ENCODE measurements at regions not wholly inside any gene's neighbourhood (a gene's known extent, or its start where the extent isn't known, plus 50 kb on each side); places are given as distances from the start of the nearest gene placed in this dataset.

DNA sequence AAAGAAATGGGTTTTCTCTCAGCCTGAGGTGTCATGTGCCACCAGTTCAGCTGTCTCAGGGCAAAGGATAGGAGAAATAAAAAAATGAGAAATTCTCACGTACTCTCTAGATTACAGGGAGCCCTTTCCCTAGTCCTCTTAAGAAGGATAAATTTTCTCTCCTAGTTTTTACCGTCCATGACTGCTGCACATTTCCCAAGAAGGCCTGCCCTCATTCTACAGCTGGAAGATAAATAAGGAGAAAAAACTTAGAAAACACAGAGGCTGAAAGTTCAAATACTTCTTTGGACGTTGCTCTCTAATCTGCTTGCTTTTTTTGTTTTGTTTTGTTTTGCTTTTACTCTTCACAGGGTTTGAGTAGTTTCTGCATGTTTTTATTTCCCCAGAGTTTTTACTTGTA, 211.9 kb downstream of the DCAF12L2 start:
- WGBS, 4 donors = 37 to 47% (median 44%) methylated on average over 3 of the region's 3 CpGs

DNA sequence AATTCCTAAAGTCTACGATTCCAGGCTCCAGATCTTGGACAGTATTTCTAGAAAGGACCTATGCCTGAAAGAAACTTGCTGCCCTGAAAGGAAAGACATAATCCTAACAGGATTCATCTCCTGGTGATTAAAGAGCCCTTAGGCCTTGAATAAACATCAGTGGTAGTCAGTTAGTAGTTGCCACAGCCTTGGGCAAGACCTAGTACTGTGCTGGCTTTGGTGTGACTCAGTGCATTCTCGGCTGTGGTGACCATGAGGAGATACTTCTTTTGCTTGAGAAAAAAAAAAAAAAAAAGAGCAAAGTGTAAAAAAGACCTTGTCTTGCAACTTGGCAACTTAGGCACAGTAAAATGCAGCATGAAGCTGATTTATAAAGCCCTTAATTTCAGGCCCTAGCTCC, 188.2 kb downstream of the DCAF12L2 start:
- Histone ChIP-seq H3K36me3 (no peaks in the 10 kb centered on the region), H3K4me3 (no peak overlapping the region), H3K27me3 (no peaks in the 10 kb centered on the region), H3K9me3 (peaks cover 0 to 13% (median 0%) of the 10 kb centered on the region in 12 donors), H3K4me1 (no peaks in the 10 kb centered on the region), H3K27ac (no peak overlapping the region)
- WGBS, 4 donors = 44 to 85% (median 63%) methylated on average over 2 of the region's 2 CpGs
- no peak for TF ChIP-seq CTCF (IDR thresholded peaks at IDR 0.05)
- TF ChIP-seq POLR2A (IDR thresholded peaks at IDR 0.05) = no peak
- no peak for DNase-seq
- intact Hi-C loops (cut with DNase I) = no loop called here
- ATAC-seq = no peak

More for the DNA sequence above, 211.9 kb downstream of the DCAF12L2 start:
- Histone ChIP-seq H3K9me3 (no peaks in the 10 kb centered on the region), H3K27me3 (no peaks in the 10 kb centered on the region), H3K36me3 (no peaks in the 10 kb centered on the region), H3K27ac (no peak overlapping the region), H3K4me3 (no peak overlapping the region), H3K4me1 (no peaks in the 10 kb centered on the region)
- no peak for TF ChIP-seq CTCF (IDR thresholded peaks at IDR 0.05)
- no peak for TF ChIP-seq POLR2A (IDR thresholded peaks at IDR 0.05)
- no peak for DNase-seq
- intact Hi-C loops (cut with DNase I) = no loop called here
- no peak for ATAC-seq

GRCh38 chrX:125998432-125998831, 167.7 kb downstream of the DCAF12L2 start:
- ATAC-seq = no peak
- Histone ChIP-seq H3K9me3 (no peaks in the 10 kb centered on the region), H3K36me3 (no peaks in the 10 kb centered on the region), H3K27me3 (no peaks in the 10 kb centered on the region), H3K4me3 (no peak overlapping the region), H3K27ac (no peak overlapping the region), H3K4me1 (no peaks in the 10 kb centered on the region)
- intact Hi-C loops (cut with DNase I) = no loop called here
- no peak for DNase-seq
- TF ChIP-seq CTCF (IDR thresholded peaks at IDR 0.05) = peak in 8 of 12 donors; percentile 5 to 38 (median 16)
- no peak for TF ChIP-seq POLR2A (IDR thresholded peaks at IDR 0.05)
- WGBS, 4 donors = 4 to 43% (median 8%) methylated on average over 2 of the region's 2 CpGs

- Histone ChIP-seq H3K9me3 (no peaks in the 10 kb centered on the region), H3K36me3 (no peaks in the 10 kb centered on the region), H3K27ac (no peak overlapping the region), H3K4me3 (no peak overlapping the region), H3K4me1 (no peaks in the 10 kb centered on the region), H3K27me3 (no peaks in the 10 kb centered on the region)
- intact Hi-C loops (cut with DNase I) = no loop called here
- ATAC-seq (no peak), DNase-seq (no peak)
- WGBS, 4 donors = 33 to 87% (median 67%) methylated on average over 1 to 3 of the region's 3 CpGs
- TF ChIP-seq CTCF (IDR thresholded peaks at IDR 0.05) (no peak), POLR2A (IDR thresholded peaks at IDR 0.05) (no peak)
These were observed 138.9 kb downstream of the DCAF12L2 start for GRCh38 chrX:126027229-126027628.

Measured in heart left ventricle (tissue), 16 donors.